DND-41 (cell line): ENCODE measurements at regions not wholly inside any gene's neighbourhood (a gene's known extent, or its start where the extent isn't known, plus 50 kb on each side); places are given as distances from the start of the nearest gene placed in this dataset.

Experiments used
- ATAC-seq: fragments of 200-7000 bp; cut with Tn5 transposase; 3 replicates; pipeline ENCODE4 v1.9.1; 2021; ENCODE audit warnings: low read depth; ENCODE audit not compliant: insufficient read depth
- DNase-seq: peaks from one replicate; pipeline ENCODE4 v3.0.0-alpha.2; 2020
- H2AFZ ChIP-seq: 2 replicates; pipeline ENCODE4 v1.6.0; 2012; ENCODE audit warnings: low read depth, low read length
- H3K27ac ChIP-seq: 2 replicates; pipeline ENCODE4 v1.5.1; 2012; ENCODE audit warnings: low read length, inconsistent platforms
- H3K27me3 ChIP-seq: fragments of 200-600 bp; sonication (generic); 2 replicates; pipeline ENCODE4 v1.6.0; 2012; ENCODE audit warnings: low read length, mild to moderate bottlenecking, inconsistent platforms; ENCODE audit not compliant: insufficient read depth, poor library complexity
- H3K36me3 ChIP-seq: 2 replicates; pipeline ENCODE4 v1.5.1; 2012; ENCODE audit warnings: low read length, inconsistent platforms; ENCODE audit not compliant: insufficient read depth
- H3K4me1 ChIP-seq: 2 replicates; pipeline ENCODE4 v1.5.1; 2012; ENCODE audit warnings: mild to moderate bottlenecking, low read length; ENCODE audit not compliant: insufficient read depth
- H3K4me2 ChIP-seq: 2 replicates; pipeline ENCODE4 v1.6.0; 2012; ENCODE audit warnings: mild to moderate bottlenecking, moderate library complexity, low read length, inconsistent platforms; ENCODE audit not compliant: insufficient read depth
- H3K4me3 ChIP-seq, 2 experiments: fragments of 200-600 bp in 1 of 2; shearing (Covaris generic) in 1 of 2; 2 replicates each; pipeline ENCODE4 v1.5.1; 2012 to 2016; ENCODE audit warnings: inconsistent platforms in 2 of 2, low read length in 2 of 2, mild to moderate bottlenecking in 2 of 2, low read depth in 1 of 2, moderate library complexity in 1 of 2
- H3K79me2 ChIP-seq: 2 replicates; pipeline ENCODE4 v1.6.0; 2012; ENCODE audit warnings: low read length, inconsistent platforms; ENCODE audit not compliant: insufficient read depth
- H3K9ac ChIP-seq: 2 replicates; pipeline ENCODE4 v1.6.0; 2012; ENCODE audit warnings: low read depth, mild to moderate bottlenecking, inconsistent platforms, low read length, moderate library complexity
- H3K9me3 ChIP-seq: 2 replicates; pipeline ENCODE4 v1.5.1; 2012; ENCODE audit warnings: low read length, moderate library complexity, mild to moderate bottlenecking, inconsistent platforms; ENCODE audit not compliant: insufficient read depth, severe bottlenecking
- H4K20me1 ChIP-seq: 2 replicates; pipeline ENCODE4 v1.6.0; 2012; ENCODE audit warnings: low read length; ENCODE audit not compliant: insufficient read depth
- EZH2 ChIP-seq: IDR thresholded peaks from 3 replicates; pipeline ENCODE4 v1.6.1; 2012; ENCODE audit warnings: borderline replicate concordance, low read depth, mild to moderate bottlenecking, moderate library complexity, low read length, inconsistent platforms; ENCODE audit not compliant: severe bottlenecking
- TF ChIP-seq, protein P1 (sequence below): IDR thresholded peaks from 2 replicates; pipeline ENCODE4 v1.5.1; 2012; ENCODE audit warnings: borderline replicate concordance, low read length, moderate library complexity, mild to moderate bottlenecking; ENCODE audit not compliant: poor library complexity, severe bottlenecking; ENCODE audit errors: extremely low read depth

- no peaks in the 10 kb centered on the region for H3K4me1 ChIP-seq
- ATAC-seq: no peak
- no peak overlapping the region for H3K9ac ChIP-seq
- no peak overlapping the region for H3K4me2 ChIP-seq
- H3K36me3 ChIP-seq: no peaks in the 10 kb centered on the region
- no peak overlapping the region for H2AFZ ChIP-seq
- no peak overlapping the region for H3K27ac ChIP-seq
- no peaks in the 10 kb centered on the region for H4K20me1 ChIP-seq
- H3K4me3 ChIP-seq: no peak overlapping the region
- H3K9me3 ChIP-seq: no peaks in the 10 kb centered on the region
- no peak for TF ChIP-seq EZH2
- TF ChIP-seq, protein P1, sequence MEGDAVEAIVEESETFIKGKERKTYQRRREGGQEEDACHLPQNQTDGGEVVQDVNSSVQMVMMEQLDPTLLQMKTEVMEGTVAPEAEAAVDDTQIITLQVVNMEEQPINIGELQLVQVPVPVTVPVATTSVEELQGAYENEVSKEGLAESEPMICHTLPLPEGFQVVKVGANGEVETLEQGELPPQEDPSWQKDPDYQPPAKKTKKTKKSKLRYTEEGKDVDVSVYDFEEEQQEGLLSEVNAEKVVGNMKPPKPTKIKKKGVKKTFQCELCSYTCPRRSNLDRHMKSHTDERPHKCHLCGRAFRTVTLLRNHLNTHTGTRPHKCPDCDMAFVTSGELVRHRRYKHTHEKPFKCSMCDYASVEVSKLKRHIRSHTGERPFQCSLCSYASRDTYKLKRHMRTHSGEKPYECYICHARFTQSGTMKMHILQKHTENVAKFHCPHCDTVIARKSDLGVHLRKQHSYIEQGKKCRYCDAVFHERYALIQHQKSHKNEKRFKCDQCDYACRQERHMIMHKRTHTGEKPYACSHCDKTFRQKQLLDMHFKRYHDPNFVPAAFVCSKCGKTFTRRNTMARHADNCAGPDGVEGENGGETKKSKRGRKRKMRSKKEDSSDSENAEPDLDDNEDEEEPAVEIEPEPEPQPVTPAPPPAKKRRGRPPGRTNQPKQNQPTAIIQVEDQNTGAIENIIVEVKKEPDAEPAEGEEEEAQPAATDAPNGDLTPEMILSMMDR: no peak
- H3K27me3 ChIP-seq: no peaks in the 10 kb centered on the region
- no peak for DNase-seq
- H3K79me2 ChIP-seq: no peaks in the 10 kb centered on the region
Measured at GRCh38 chr11:79990141-79990540, 549.3 kb upstream of the TENM4 start.

GRCh38 chr11:79982185-79982584, 541.4 kb upstream of the TENM4 start:
- ATAC-seq: no peak
- no peak for TF ChIP-seq EZH2
- TF ChIP-seq, protein P1: no peak

GRCh38 chr11:79980916-79981315, 540.1 kb upstream of the TENM4 start:
- no peak for DNase-seq
- no peak overlapping the region for H3K4me3 ChIP-seq
- no peak overlapping the region for H3K27ac ChIP-seq
- no peaks in the 10 kb centered on the region for H3K9me3 ChIP-seq
- H3K4me2 ChIP-seq: no peak overlapping the region
- no peaks in the 10 kb centered on the region for H4K20me1 ChIP-seq
- H2AFZ ChIP-seq: no peak overlapping the region
- H3K36me3 ChIP-seq: no peaks in the 10 kb centered on the region
- no peak for ATAC-seq
- H3K4me1 ChIP-seq: no peaks in the 10 kb centered on the region
- H3K9ac ChIP-seq: no peak overlapping the region
- no peaks in the 10 kb centered on the region for H3K27me3 ChIP-seq
- H3K79me2 ChIP-seq: no peaks in the 10 kb centered on the region
- TF ChIP-seq, protein P1: no peak
- no peak for TF ChIP-seq EZH2

More at GRCh38 chr11:79982185-79982584, 541.4 kb upstream of the TENM4 start:
- H3K27ac ChIP-seq: no peak overlapping the region
- no peaks in the 10 kb centered on the region for H3K27me3 ChIP-seq
- no peaks in the 10 kb centered on the region for H3K4me1 ChIP-seq
- no peak overlapping the region for H3K4me3 ChIP-seq
- H3K79me2 ChIP-seq: no peaks in the 10 kb centered on the region
- H3K9me3 ChIP-seq: no peaks in the 10 kb centered on the region
- H4K20me1 ChIP-seq: no peaks in the 10 kb centered on the region
- no peak for DNase-seq
- no peak overlapping the region for H3K9ac ChIP-seq
- no peak overlapping the region for H3K4me2 ChIP-seq
- H3K36me3 ChIP-seq: no peaks in the 10 kb centered on the region
- no peak overlapping the region for H2AFZ ChIP-seq
